CD4-positive, alpha-beta memory T cell (primary cell): ENCODE measurements at regions not wholly inside any gene's neighbourhood (a gene's known extent, or its start where the extent isn't known, plus 50 kb on each side); places are given as distances from the start of the nearest gene placed in this dataset.
A peak's percentile ranks its signal among the peaks of the same experiment; 100 is the strongest.

Experiments used
- CTCF ChIA-PET: fragments of 350-600 bp; sonication (Branson Sonifier 250); formaldehyde crosslinking; loops from one replicate; lab custom pipeline; 2021; ENCODE audit warnings: inconsistent platforms; ENCODE audit not compliant: partially characterized antibody; lab: Charles Lee
- POLR2A ChIA-PET: fragments of 350-600 bp; sonication (Branson Sonifier 250); formaldehyde crosslinking; loops from one replicate; lab custom pipeline; 2021; ENCODE audit not compliant: partially characterized antibody; lab: Charles Lee
- DNase-seq, 5 donors: peaks; one replicate each; pipeline versions ENCODE4 v3.0.0 to v3.0.0-alpha.2; 2020 to 2022; ENCODE audit warnings: mixed read lengths in 1 of 5
- H3K27ac ChIP-seq: one replicate; pipeline ENCODE4 v1.7.0; 2013; ENCODE audit warnings: low read depth, low read length
- H3K27me3 ChIP-seq: 2 replicates; pipeline ENCODE4 v1.7.0; 2013; ENCODE audit warnings: mild to moderate bottlenecking, low read length, moderate library complexity; ENCODE audit not compliant: insufficient read depth
- H3K36me3 ChIP-seq: 2 replicates; pipeline ENCODE4 v1.7.0; 2013; ENCODE audit warnings: mild to moderate bottlenecking, low read length, moderate library complexity; ENCODE audit not compliant: insufficient read depth
- H3K4me1 ChIP-seq: 2 replicates; pipeline ENCODE4 v1.7.0; 2013; ENCODE audit warnings: mild to moderate bottlenecking, low read length, moderate library complexity; ENCODE audit not compliant: insufficient read depth
- H3K4me3 ChIP-seq, 2 donors: one replicate each; pipeline ENCODE4 v1.7.0; 2013; ENCODE audit warnings: low read length in 2 of 2, mild to moderate bottlenecking in 1 of 2
- H3K9me3 ChIP-seq, 2 donors: one replicate each; pipeline ENCODE4 v1.7.0; 2013; ENCODE audit warnings: low read length in 2 of 2, control low read depth in 1 of 2; ENCODE audit not compliant: control insufficient read depth in 1 of 2
- H3K27ac Mint-ChIP-seq, 7 donors: one replicate each; pipeline ENCODE4 v1.8.0; 2020 to 2021; ENCODE audit warnings: mixed read lengths in 7 of 7, mild to moderate bottlenecking in 6 of 7, inconsistent platforms in 3 of 7, moderate library complexity in 3 of 7
- H3K27me3 Mint-ChIP-seq, 2 donors: one replicate each; pipeline ENCODE4 v1.8.0; 2020 to 2021; ENCODE audit warnings: mixed read lengths in 2 of 2
- H3K36me3 Mint-ChIP-seq, 2 donors: one replicate each; pipeline ENCODE4 v1.8.0; 2020 to 2021; ENCODE audit warnings: mixed read lengths in 2 of 2, inconsistent platforms in 1 of 2, mild to moderate bottlenecking in 1 of 2
- H3K4me1 Mint-ChIP-seq, 4 donors: one replicate each; pipeline ENCODE4 v1.8.0; 2020 to 2021; ENCODE audit warnings: mixed read lengths in 4 of 4, mild to moderate bottlenecking in 1 of 4
- H3K4me3 Mint-ChIP-seq, 8 donors: one replicate each; pipeline ENCODE4 v1.8.0; 2020 to 2021; ENCODE audit warnings: mixed read lengths in 8 of 8, mild to moderate bottlenecking in 7 of 8, moderate library complexity in 6 of 8, inconsistent platforms in 3 of 8
- H3K9me3 Mint-ChIP-seq, 8 donors: one replicate each; pipeline ENCODE4 v1.8.0; 2020 to 2021; ENCODE audit warnings: mixed read lengths in 8 of 8, mild to moderate bottlenecking in 5 of 8, inconsistent platforms in 3 of 8, moderate library complexity in 1 of 8
- intact Hi-C: fragments of 100-400 bp; cut with micrococcal nuclease; formaldehyde crosslinking; loops from one replicate; pipeline ENCODE4 v1.15.1; 2023

GRCh38 chr2:167794554-167795255, 452.7 kb downstream of the STK39 start:
- Mint-ChIP-seq H3K27ac (no peak overlapping the region), H3K36me3 (no peaks in the 10 kb centered on the region), H3K27me3 (peaks cover 2 to 8% of the 10 kb centered on the region in 2 donors), H3K4me1 (no peaks in the 10 kb centered on the region), H3K4me3 (no peak overlapping the region), H3K9me3 (peaks cover 0 to 6% (median 0%) of the 10 kb centered on the region in 8 donors)
- DNase-seq, result no peak
- Histone ChIP-seq H3K36me3 (no peaks in the 10 kb centered on the region), H3K4me3 (no peak overlapping the region), H3K27ac (no peak overlapping the region), H3K9me3 (no peaks in the 10 kb centered on the region), H3K27me3 (no peaks in the 10 kb centered on the region), H3K4me1 (no peaks in the 10 kb centered on the region)
- ChIA-PET POLR2A (no interaction called here), CTCF (no interaction called here)
- intact Hi-C loops, result no loop called here

DNA sequence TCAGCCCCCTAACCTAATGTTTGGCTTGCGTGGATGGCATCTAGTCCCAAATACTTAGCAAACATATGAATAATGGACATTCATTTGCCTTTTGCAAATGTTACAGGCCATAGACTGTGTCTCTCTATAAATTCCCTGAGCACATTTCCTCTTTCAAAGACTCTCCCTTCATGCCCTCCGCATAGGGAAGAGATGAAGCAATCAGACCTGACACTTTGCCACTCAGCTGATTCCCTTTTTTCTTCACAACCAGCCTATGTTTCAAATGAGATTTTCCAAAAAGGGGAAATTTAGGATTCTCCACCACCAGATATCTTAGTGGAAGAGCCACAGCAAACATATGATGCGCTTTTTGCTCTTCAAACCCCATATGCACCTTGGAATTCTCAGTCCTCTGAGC, 453.7 kb downstream of the STK39 start:
- Mint-ChIP-seq H3K4me3 (no peak overlapping the region), H3K36me3 (no peaks in the 10 kb centered on the region), H3K9me3 (peaks cover 0 to 8% (median 0%) of the 10 kb centered on the region in 8 donors), H3K27me3 (peaks cover 2 to 8% of the 10 kb centered on the region in 2 donors), H3K27ac (peak overlapping the region in 1 of 7 donors; percentile 7), H3K4me1 (no peaks in the 10 kb centered on the region)
- Histone ChIP-seq H3K36me3 (no peaks in the 10 kb centered on the region), H3K27me3 (no peaks in the 10 kb centered on the region), H3K27ac (no peak overlapping the region), H3K4me3 (no peak overlapping the region), H3K4me1 (no peaks in the 10 kb centered on the region), H3K9me3 (no peaks in the 10 kb centered on the region)
- intact Hi-C loops, result no loop called here
- CTCF ChIA-PET, result no interaction called here
- no peak for DNase-seq
- POLR2A ChIA-PET, result no interaction called here

GRCh38 chr2:167792126-167792525, 455.3 kb downstream of the STK39 start:
- H3K9me3 Mint-ChIP-seq, result peaks cover 0 to 8% (median 0%) of the 10 kb centered on the region in 8 donors
- no peaks in the 10 kb centered on the region for H3K4me1 ChIP-seq
- no peak overlapping the region for H3K4me3 ChIP-seq
- no peak overlapping the region for H3K27ac ChIP-seq
- H3K4me1 Mint-ChIP-seq, result no peaks in the 10 kb centered on the region
- intact Hi-C loops, result no loop called here
- ChIA-PET POLR2A (no interaction called here), CTCF (no interaction called here)
- no peaks in the 10 kb centered on the region for H3K36me3 Mint-ChIP-seq
- peaks cover 2 to 8% of the 10 kb centered on the region in 2 donors for H3K27me3 Mint-ChIP-seq
- no peak overlapping the region for H3K27ac Mint-ChIP-seq
- no peaks in the 10 kb centered on the region for H3K36me3 ChIP-seq
- no peaks in the 10 kb centered on the region for H3K27me3 ChIP-seq
- no peak overlapping the region for H3K4me3 Mint-ChIP-seq
- no peak for DNase-seq
- H3K9me3 ChIP-seq, result no peaks in the 10 kb centered on the region

DNA sequence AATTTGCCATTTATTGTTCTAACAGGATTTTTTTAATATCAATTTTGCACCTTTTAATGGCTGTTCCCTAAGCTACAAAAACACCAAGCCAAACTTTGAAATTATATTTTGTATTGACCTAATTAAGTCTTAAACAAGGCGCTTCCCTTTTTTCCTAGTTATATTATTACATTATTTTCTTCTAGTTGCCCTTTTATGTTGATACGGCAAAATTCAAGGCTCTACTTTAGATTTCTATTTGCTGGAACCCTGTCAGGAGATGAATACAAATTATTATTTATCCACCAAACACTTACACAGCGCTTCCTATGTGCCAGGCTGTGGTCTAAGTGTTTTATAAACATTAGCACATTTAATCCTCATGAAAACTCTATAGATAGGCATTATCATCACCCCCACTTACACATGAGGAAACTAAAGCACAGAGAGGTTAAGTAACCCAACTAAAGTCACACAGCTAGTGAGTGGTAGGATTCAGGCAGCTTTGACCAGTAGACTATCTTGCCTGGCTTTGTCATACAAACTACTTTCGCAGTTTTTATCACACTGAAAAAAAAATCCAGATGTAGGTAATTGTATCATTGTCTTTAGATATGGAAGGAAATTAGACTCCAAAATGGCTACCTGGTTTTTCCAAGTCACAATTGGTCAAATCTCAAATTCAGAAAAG, 456.5 kb downstream of the STK39 start:
- Mint-ChIP-seq H3K27me3 (peaks cover 0 to 6% of the 10 kb centered on the region in 2 donors), H3K4me1 (no peaks in the 10 kb centered on the region), H3K9me3 (peaks cover 0 to 5% (median 0%) of the 10 kb centered on the region in 8 donors), H3K36me3 (no peaks in the 10 kb centered on the region), H3K27ac (no peak overlapping the region), H3K4me3 (no peak overlapping the region)
- ChIA-PET POLR2A (no interaction called here), CTCF (no interaction called here)
- no peaks in the 10 kb centered on the region for H3K9me3 ChIP-seq
- DNase-seq, result no peak
- no peaks in the 10 kb centered on the region for H3K27me3 ChIP-seq
- intact Hi-C loops, result no loop called here
- H3K36me3 ChIP-seq, result no peaks in the 10 kb centered on the region
- H3K27ac ChIP-seq, result no peak overlapping the region
- H3K4me3 ChIP-seq, result no peak overlapping the region
- H3K4me1 ChIP-seq, result no peaks in the 10 kb centered on the region

DNA sequence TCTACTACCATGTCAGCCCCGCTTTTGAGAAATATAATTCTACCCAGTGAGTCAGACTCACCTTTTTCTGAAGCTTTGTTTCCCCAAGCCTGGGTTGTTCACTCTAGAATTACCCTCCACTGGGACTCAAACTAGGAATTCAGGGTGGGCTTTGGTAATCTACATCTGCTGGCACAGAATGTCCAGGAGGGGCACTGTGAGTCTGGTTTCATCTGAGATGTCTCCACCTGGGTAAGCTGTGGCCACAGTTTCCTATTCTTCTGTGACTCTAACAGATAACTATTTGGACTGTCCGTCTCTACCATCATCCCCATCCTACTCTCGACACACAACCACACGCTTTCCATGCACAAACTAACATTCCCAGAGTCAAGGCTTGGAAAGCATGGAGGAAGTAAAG, 457.2 kb downstream of the STK39 start:
- no peaks in the 10 kb centered on the region for H3K4me1 Mint-ChIP-seq
- CTCF ChIA-PET, result no interaction called here

GRCh38 chr2:167787562-167787961, 459.8 kb downstream of the STK39 start:
- CTCF ChIA-PET, result no interaction called here
- H3K27me3 Mint-ChIP-seq, result peaks cover 0 to under 1% of the 10 kb centered on the region in 2 donors
- no peak for DNase-seq
- POLR2A ChIA-PET, result no interaction called here
- H3K4me1 Mint-ChIP-seq, result no peaks in the 10 kb centered on the region
- H3K9me3 Mint-ChIP-seq, result peaks cover 0 to 5% (median 0%) of the 10 kb centered on the region in 8 donors
- H3K4me3 Mint-ChIP-seq, result no peak overlapping the region
- Histone ChIP-seq H3K9me3 (no peaks in the 10 kb centered on the region), H3K4me3 (no peak overlapping the region), H3K36me3 (no peaks in the 10 kb centered on the region), H3K4me1 (no peaks in the 10 kb centered on the region), H3K27me3 (no peaks in the 10 kb centered on the region), H3K27ac (no peak overlapping the region)
- intact Hi-C loops, result no loop called here
- H3K36me3 Mint-ChIP-seq, result no peaks in the 10 kb centered on the region
- no peak overlapping the region for H3K27ac Mint-ChIP-seq

More for the DNA sequence above, 457.2 kb downstream of the STK39 start:
- Histone ChIP-seq H3K9me3 (no peaks in the 10 kb centered on the region), H3K27ac (no peak overlapping the region), H3K36me3 (no peaks in the 10 kb centered on the region), H3K4me1 (no peaks in the 10 kb centered on the region), H3K27me3 (no peaks in the 10 kb centered on the region), H3K4me3 (no peak overlapping the region)
- DNase-seq, result no peak
- Mint-ChIP-seq H3K36me3 (no peaks in the 10 kb centered on the region), H3K9me3 (peaks cover 0 to 5% (median 0%) of the 10 kb centered on the region in 8 donors), H3K27me3 (peaks cover 0 to 6% of the 10 kb centered on the region in 2 donors), H3K27ac (no peak overlapping the region), H3K4me3 (no peak overlapping the region)
- intact Hi-C loops, result no loop called here
- POLR2A ChIA-PET, result no interaction called here

GRCh38 chr2:167787021-167787420, 460.4 kb downstream of the STK39 start:
- intact Hi-C loops, result no loop called here
- H3K27me3 Mint-ChIP-seq, result no peaks in the 10 kb centered on the region
- Histone ChIP-seq H3K27ac (no peak overlapping the region), H3K9me3 (no peaks in the 10 kb centered on the region), H3K27me3 (no peaks in the 10 kb centered on the region), H3K4me1 (no peaks in the 10 kb centered on the region), H3K36me3 (no peaks in the 10 kb centered on the region), H3K4me3 (no peak overlapping the region)
- POLR2A ChIA-PET, result no interaction called here
- H3K27ac Mint-ChIP-seq, result no peak overlapping the region
- no peak for DNase-seq
- H3K4me3 Mint-ChIP-seq, result no peak overlapping the region
- CTCF ChIA-PET, result no interaction called here
- no peaks in the 10 kb centered on the region for H3K4me1 Mint-ChIP-seq
- no peaks in the 10 kb centered on the region for H3K36me3 Mint-ChIP-seq
- H3K9me3 Mint-ChIP-seq, result peaks cover 0 to 3% (median 0%) of the 10 kb centered on the region in 8 donors
